Tibial nerve (tissue), 3 donors: ENCODE measurements at regions not wholly inside any gene's neighbourhood (a gene's known extent, or its start where the extent isn't known, plus 50 kb on each side); places are given as distances from the start of the nearest gene placed in this dataset.

ENCODE experiments used
- CTCF ChIP-seq, 5 experiments: fragments of 200-600 bp in 3 of 5; fragments of 450-650 bp in 2 of 5; sonication (generic) in 3 of 5; IDR thresholded peaks; one replicate each; pipeline ENCODE4 v1.5.1; 2016 to 2019; ENCODE audit warnings: antibody characterized with exemption in 5 of 5, mild to moderate bottlenecking in 3 of 5, moderate library complexity in 2 of 5
- POLR2A ChIP-seq, 2 donors: fragments of 450-650 bp; IDR thresholded peaks; one replicate each; pipeline ENCODE4 v1.6.1; 2017; ENCODE audit warnings: antibody characterized with exemption in 2 of 2, mild to moderate bottlenecking in 2 of 2, moderate library complexity in 2 of 2

DNA sequence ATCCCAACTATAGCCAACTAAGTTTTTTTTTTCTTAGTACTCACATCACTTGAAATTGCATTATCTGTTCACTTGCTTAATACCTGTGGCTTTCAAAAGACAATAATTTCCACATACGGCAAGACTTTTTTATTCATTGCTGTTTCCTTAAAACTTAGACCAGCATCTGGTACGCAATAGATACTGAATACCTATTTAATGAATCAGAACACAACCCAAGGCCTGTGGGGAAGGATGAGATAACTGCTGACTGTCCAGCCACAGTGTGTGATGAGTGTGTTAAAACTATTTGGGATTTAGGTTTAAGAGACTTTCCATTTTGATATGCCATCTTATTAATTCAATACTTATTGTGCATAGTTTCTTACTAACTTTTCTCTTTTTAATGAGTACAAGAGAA lies 988.7 kb downstream of the NTRK3 start:
- TF ChIP-seq POLR2A (IDR thresholded peaks at IDR 0.05) (no peak), CTCF (IDR thresholded peaks at IDR 0.05) (no peak)
